GM10266 (cell line): ENCODE measurements at regions not wholly inside any gene's neighbourhood (a gene's known extent, or its start where the extent isn't known, plus 50 kb on each side); places are given as distances from the start of the nearest gene placed in this dataset.
"Not testable (repeated sequence)": the region's sequence is repeated elsewhere in the genome, so short reads cannot be mapped to it uniquely, and the experiment has no call there.

Source experiments
- DNase-seq: peaks from one replicate; pipeline ENCODE4 v3.0.0; 2012; ENCODE audit errors: extremely low spot score
- TF ChIP-seq, protein P1 (sequence below): IDR thresholded peaks from 2 replicates; pipeline ENCODE4 v1.5.1; 2012; ENCODE audit warnings: mild to moderate bottlenecking, low read depth; ENCODE audit not compliant: control insufficient read depth, insufficient read depth; ENCODE audit errors: missing control alignments

DNA sequence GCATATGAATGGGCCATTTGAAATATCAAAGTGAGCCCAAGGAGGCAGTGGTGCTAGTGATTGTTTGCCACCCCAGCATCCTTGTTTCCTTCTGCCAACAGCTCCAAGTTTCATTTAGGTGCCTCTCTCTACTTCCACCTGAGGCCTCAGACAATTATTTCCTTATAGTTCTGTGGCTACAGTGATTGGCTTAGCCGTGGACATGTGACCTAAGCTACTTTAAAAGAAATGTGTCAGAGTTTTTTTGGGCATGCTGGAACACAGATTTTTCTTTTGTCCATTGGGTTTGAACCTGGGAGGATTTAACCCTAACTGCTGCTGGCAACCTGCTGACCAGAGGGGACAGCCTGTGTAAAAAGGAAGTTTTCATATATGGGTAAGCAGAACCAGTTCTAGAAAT is 319.4 kb downstream of the CD109 start:
- DNase-seq = no peak
- TF ChIP-seq, protein P1, sequence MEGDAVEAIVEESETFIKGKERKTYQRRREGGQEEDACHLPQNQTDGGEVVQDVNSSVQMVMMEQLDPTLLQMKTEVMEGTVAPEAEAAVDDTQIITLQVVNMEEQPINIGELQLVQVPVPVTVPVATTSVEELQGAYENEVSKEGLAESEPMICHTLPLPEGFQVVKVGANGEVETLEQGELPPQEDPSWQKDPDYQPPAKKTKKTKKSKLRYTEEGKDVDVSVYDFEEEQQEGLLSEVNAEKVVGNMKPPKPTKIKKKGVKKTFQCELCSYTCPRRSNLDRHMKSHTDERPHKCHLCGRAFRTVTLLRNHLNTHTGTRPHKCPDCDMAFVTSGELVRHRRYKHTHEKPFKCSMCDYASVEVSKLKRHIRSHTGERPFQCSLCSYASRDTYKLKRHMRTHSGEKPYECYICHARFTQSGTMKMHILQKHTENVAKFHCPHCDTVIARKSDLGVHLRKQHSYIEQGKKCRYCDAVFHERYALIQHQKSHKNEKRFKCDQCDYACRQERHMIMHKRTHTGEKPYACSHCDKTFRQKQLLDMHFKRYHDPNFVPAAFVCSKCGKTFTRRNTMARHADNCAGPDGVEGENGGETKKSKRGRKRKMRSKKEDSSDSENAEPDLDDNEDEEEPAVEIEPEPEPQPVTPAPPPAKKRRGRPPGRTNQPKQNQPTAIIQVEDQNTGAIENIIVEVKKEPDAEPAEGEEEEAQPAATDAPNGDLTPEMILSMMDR = no peak

DNA sequence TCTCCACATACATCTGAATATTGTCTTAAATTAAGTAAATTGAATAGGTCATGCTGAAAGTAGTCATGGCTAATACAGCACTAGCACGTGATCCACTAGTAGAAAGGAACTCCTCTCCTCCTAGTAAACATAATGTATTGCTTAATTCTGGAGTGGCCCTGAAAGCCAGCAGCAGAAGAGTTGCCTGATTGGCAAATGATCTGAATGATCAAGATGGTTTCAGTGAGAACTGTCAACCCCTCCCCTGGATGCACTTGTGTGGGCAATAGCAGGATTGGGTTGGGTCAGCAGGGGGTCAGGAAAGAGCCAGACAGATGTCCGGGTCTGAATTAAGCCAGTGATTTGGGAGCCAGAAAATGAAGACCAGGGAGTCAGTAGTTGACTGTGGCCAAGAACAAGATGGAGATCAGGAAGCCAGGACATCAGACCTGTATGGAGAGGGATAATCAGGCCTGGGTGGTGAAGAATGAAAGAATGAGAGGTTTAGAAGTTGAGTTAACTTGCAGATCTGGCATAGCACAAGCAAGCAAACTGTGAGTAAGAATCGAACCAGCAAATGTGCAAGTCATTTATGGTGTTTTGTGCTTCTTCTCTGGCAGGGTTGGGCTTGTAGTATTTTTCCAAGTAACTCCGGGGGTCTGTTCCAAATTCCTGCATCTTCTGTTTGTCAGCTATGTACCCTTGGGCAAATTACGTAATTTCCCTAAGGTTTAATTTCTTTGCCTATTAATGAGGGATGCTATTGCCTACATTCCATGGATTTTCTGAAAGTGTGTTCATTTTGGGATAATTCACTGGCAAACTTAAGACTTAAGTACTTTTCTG is 304.9 kb downstream of the CD109 start:
- TF ChIP-seq, protein P1 = no peak
- DNase-seq = no peak

DNA sequence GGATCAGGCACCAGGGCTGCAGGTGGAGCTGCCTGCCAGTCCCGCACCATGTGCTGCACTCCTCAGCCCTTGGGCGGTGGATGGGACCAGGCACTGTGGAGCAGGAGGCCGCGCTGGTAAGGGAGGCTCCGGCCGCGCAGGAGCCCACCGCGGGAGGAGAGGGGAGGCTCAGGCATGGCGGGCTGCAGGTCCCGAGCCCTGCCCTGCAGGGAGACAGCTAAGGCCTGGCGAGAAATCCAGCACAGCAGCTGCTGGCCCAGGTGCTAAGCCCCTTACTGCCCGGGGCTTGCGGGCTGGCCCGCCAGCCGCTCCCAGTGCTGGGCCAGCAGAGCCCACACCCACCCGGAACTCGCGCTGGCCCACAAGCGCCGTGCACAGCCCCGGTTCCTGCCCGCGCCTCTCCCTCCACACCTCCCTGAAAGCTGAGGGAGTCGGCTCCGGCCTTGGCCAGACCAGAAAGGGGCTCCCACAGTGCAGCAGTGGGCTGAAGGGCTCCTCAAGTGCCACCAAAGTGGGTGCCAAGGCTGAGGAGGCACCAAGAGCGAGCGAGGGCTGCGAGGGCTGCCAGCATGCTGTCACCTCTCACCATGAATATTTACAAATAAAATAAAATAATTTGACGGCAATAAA is 294.7 kb downstream of the CD109 start:
- not testable (repeated sequence) for DNase-seq

DNA sequence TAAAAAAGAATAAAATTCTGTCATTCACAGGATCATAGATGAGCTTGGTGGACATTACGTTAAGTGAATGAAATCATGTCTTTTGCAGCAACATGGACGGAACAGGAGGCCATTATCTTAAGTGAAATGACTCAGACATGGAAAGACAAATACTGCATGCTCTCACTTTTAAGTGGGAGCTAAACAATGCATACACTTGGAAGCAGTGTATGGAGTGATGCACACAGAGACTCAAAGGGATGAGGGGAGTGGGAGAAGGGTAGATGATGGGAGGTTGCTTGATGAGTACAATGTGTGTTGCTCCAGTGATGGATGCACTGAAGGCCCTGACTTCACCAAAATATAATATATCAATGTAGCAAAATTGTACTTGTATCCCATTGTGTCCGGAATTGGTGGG is 293.4 kb downstream of the CD109 start:
- TF ChIP-seq, protein P1 = no peak
- DNase-seq = no peak

DNA sequence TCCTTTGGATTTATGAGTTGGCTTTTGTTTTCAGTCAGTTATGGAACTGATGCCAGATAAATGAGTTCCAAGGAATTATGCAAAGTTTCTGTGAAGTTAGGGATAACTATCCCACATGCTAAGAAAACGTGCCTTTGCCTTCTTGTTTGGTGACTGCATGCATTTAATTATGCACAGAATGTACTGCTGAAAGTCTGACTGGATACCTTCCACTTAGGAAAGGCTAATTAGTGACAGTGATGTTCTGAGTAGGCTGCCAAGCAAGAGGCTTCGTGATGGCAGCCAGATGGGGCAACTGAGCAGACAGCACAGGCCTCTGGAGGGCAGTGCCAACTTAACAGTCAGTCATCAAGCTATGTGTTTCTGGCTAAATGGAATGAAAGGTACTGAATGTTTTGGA is 289.9 kb downstream of the CD109 start:
- no peak for DNase-seq

GRCh38 chr6:73984571-73985210 is 288.7 kb downstream of the CD109 start:
- TF ChIP-seq, protein P1 = no peak
- no peak for DNase-seq

More for the DNA sequence above, 289.9 kb downstream of the CD109 start:
- TF ChIP-seq, protein P1 = peak; percentile 10

DNA sequence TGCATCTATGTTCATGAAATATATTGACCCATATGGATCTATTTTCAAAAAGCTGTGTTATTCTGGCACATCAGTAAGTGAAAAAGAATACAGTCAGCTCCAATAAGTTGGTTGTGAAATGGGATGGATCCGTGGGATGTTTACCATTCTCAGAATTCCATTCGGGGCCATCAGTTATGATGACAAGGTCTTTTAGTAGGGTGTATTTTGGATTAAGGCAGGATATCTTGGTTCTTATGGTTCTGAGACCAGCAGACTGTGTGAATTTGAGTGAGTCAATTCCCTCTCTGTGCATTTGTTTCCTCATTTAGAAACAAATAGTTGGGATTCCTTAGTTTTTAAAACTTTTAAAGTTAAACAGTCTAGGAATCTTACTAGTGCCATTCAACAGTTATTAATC is 287.4 kb downstream of the CD109 start:
- no peak for DNase-seq

More for the DNA sequence above, 287.4 kb downstream of the CD109 start:
- TF ChIP-seq, protein P1 = no peak
